ENCODE measurements at regions not wholly inside any gene's neighbourhood (a gene's known extent, or its start where the extent isn't known, plus 50 kb on each side); places are given as distances from the start of the nearest gene placed in this dataset.
"Not testable (repeated sequence)": the region's sequence is repeated elsewhere in the genome, so short reads cannot be mapped to it uniquely, and the experiment has no call there.

GRCh38 chr18:38186491-38186890 is 620.9 kb upstream of the CELF4 start:
- Histone ChIP-seq H3K27me3 (ENCODE audit: control insufficient read depth, insufficient read depth, low read length) (no peaks in the 10 kb centered on the region), H3K4me3 (ENCODE audit: low read depth, low read length) (no peak overlapping the region), H3K36me3 (ENCODE audit: control insufficient read depth, insufficient read depth, low read length) (no peaks in the 10 kb centered on the region)
- no peak for TF ChIP-seq CTCF (IDR thresholded peaks at IDR 0.05; ENCODE audit: insufficient read depth, low read length, severe bottlenecking)
- FAIRE-seq (no peak), DNase-seq (ENCODE audit: low read depth) (no peak)

GRCh38 chr18:38174594-38174993 is 609.0 kb upstream of the CELF4 start:
- FAIRE-seq (no peak), DNase-seq (ENCODE audit: low read depth) (no peak)
- no peaks in the 10 kb centered on the region for H3K36me3 ChIP-seq (ENCODE audit: control insufficient read depth, insufficient read depth, low read length)
- no peak overlapping the region for H3K4me3 ChIP-seq (ENCODE audit: low read depth, low read length)
- H3K27me3 ChIP-seq (ENCODE audit: control insufficient read depth, insufficient read depth, low read length), result no peaks in the 10 kb centered on the region
- TF ChIP-seq CTCF (IDR thresholded peaks at IDR 0.05; ENCODE audit: insufficient read depth, low read length, severe bottlenecking), result no peak

GRCh38 chr18:38174173-38174572 is 608.6 kb upstream of the CELF4 start:
- no peaks in the 10 kb centered on the region for H3K27me3 ChIP-seq (ENCODE audit: control insufficient read depth, insufficient read depth, low read length)
- FAIRE-seq, result no peak
- no peak for TF ChIP-seq CTCF (IDR thresholded peaks at IDR 0.05; ENCODE audit: insufficient read depth, low read length, severe bottlenecking)

GRCh38 chr18:38170845-38171244 is 605.2 kb upstream of the CELF4 start:
- no peaks in the 10 kb centered on the region for H3K27me3 ChIP-seq (ENCODE audit: control insufficient read depth, insufficient read depth, low read length)
- no peak overlapping the region for H3K4me3 ChIP-seq (ENCODE audit: low read depth, low read length)
- DNase-seq (ENCODE audit: low read depth) (no peak), FAIRE-seq (no peak)
- no peak for TF ChIP-seq CTCF (IDR thresholded peaks at IDR 0.05; ENCODE audit: insufficient read depth, low read length, severe bottlenecking)
- no peaks in the 10 kb centered on the region for H3K36me3 ChIP-seq (ENCODE audit: control insufficient read depth, insufficient read depth, low read length)

More at GRCh38 chr18:38174173-38174572, 608.6 kb upstream of the CELF4 start:
- no peak for DNase-seq (ENCODE audit: low read depth)
- H3K36me3 ChIP-seq (ENCODE audit: control insufficient read depth, insufficient read depth, low read length), result no peaks in the 10 kb centered on the region
- H3K4me3 ChIP-seq (ENCODE audit: low read depth, low read length), result no peak overlapping the region

GRCh38 chr18:38167623-38168022 is 602.0 kb upstream of the CELF4 start:
- FAIRE-seq, result no peak
- TF ChIP-seq CTCF (IDR thresholded peaks at IDR 0.05; ENCODE audit: insufficient read depth, low read length, severe bottlenecking), result no peak
- no peak for DNase-seq (ENCODE audit: low read depth)
- H3K36me3 ChIP-seq (ENCODE audit: control insufficient read depth, insufficient read depth, low read length), result no peaks in the 10 kb centered on the region
- no peak overlapping the region for H3K4me3 ChIP-seq (ENCODE audit: low read depth, low read length)
- no peaks in the 10 kb centered on the region for H3K27me3 ChIP-seq (ENCODE audit: control insufficient read depth, insufficient read depth, low read length)

GRCh38 chr18:38153116-38153515 is 587.5 kb upstream of the CELF4 start:
- not testable (repeated sequence) for DNase-seq (ENCODE audit: low read depth); FAIRE-seq; H3K27me3 ChIP-seq (ENCODE audit: control insufficient read depth, insufficient read depth, low read length); H3K36me3 ChIP-seq (ENCODE audit: control insufficient read depth, insufficient read depth, low read length); H3K4me3 ChIP-seq (ENCODE audit: low read depth, low read length)

Data from bronchial epithelial cell (primary cell).